Skeletal muscle cell (primary cell): ENCODE measurements at regions not wholly inside any gene's neighbourhood (a gene's known extent, or its start where the extent isn't known, plus 50 kb on each side); places are given as distances from the start of the nearest gene placed in this dataset.
"Not testable (repeated sequence)": the region's sequence is repeated elsewhere in the genome, so short reads cannot be mapped to it uniquely, and the experiment has no call there.

Source experiments
- DNase-seq: peaks from one replicate; pipeline ENCODE4 v3.0.0-alpha.2; 2010; ENCODE audit warnings: low read depth
- H3K4me3 ChIP-seq: 2 replicates; pipeline ENCODE4 v1.5.1; 2011; ENCODE audit warnings: low read depth, mild to moderate bottlenecking, control low read depth, low read length, moderate library complexity

- DNase-seq, H3K4me3 ChIP-seq: not testable (repeated sequence)
Observed at GRCh38 chrY:10958122-10958521, 1430.4 kb downstream of the TSPY10 start.

- no peak overlapping the region for H3K4me3 ChIP-seq
- DNase-seq, result no peak
Observed at GRCh38 chrY:10973422-10973821, 1445.7 kb downstream of the TSPY10 start.

- H3K4me3 ChIP-seq, result no peak overlapping the region
- no peak for DNase-seq
Observed at GRCh38 chrY:10986655-10987054, 1459.0 kb downstream of the TSPY10 start.

GRCh38 chrY:10987626-10988025 is 1459.9 kb downstream of the TSPY10 start:
- no peak overlapping the region for H3K4me3 ChIP-seq
- no peak for DNase-seq

GRCh38 chrY:10993955-10994354 is 1466.3 kb downstream of the TSPY10 start:
- H3K4me3 ChIP-seq, result no peak overlapping the region
- no peak for DNase-seq

- H3K4me3 ChIP-seq, DNase-seq: not testable (repeated sequence)
Observed at GRCh38 chrY:10999715-11000114, 1472.0 kb downstream of the TSPY10 start.

- H3K4me3 ChIP-seq, DNase-seq: not testable (repeated sequence)
Observed at GRCh38 chrY:11014229-11014628, 1486.5 kb downstream of the TSPY10 start.

- DNase-seq, result no peak
- no peak overlapping the region for H3K4me3 ChIP-seq
Observed at GRCh38 chrY:11022734-11023133, 1495.1 kb downstream of the TSPY10 start.

GRCh38 chrY:11044234-11044883 is 1516.7 kb downstream of the TSPY10 start:
- H3K4me3 ChIP-seq, result no peak overlapping the region
- no peak for DNase-seq

- no peak overlapping the region for H3K4me3 ChIP-seq
- no peak for DNase-seq
Observed at GRCh38 chrY:11063486-11063885, 1535.8 kb downstream of the TSPY10 start.

- no peak for DNase-seq
- no peak overlapping the region for H3K4me3 ChIP-seq
Observed at GRCh38 chrY:11063960-11064359, 1536.3 kb downstream of the TSPY10 start.

- DNase-seq, result no peak
- no peak overlapping the region for H3K4me3 ChIP-seq
Observed at GRCh38 chrY:11064376-11064775, 1536.7 kb downstream of the TSPY10 start.

- H3K4me3 ChIP-seq, result no peak overlapping the region
- DNase-seq, result no peak
Observed at GRCh38 chrY:11069271-11069670, 1541.6 kb downstream of the TSPY10 start.

GRCh38 chrY:11070250-11071113 is 1542.8 kb downstream of the TSPY10 start:
- H3K4me3 ChIP-seq, result no peak overlapping the region

GRCh38 chrY:11085801-11086200 is 1558.1 kb downstream of the TSPY10 start:
- DNase-seq, H3K4me3 ChIP-seq: not testable (repeated sequence)

More at GRCh38 chrY:11070250-11071113, 1542.8 kb downstream of the TSPY10 start:
- no peak for DNase-seq

GRCh38 chrY:11097498-11097897 is 1569.8 kb downstream of the TSPY10 start:
- not testable (repeated sequence) for H3K4me3 ChIP-seq, DNase-seq

GRCh38 chrY:11098419-11098818 is 1570.7 kb downstream of the TSPY10 start:
- H3K4me3 ChIP-seq, DNase-seq: not testable (repeated sequence)

- DNase-seq, result no peak
- H3K4me3 ChIP-seq, result no peak overlapping the region
Observed at GRCh38 chrY:11099004-11099403, 1571.3 kb downstream of the TSPY10 start.

GRCh38 chrY:11100472-11100871 is 1572.8 kb downstream of the TSPY10 start:
- DNase-seq, H3K4me3 ChIP-seq: not testable (repeated sequence)

- not testable (repeated sequence) for DNase-seq, H3K4me3 ChIP-seq
Observed at GRCh38 chrY:11102987-11103386, 1575.3 kb downstream of the TSPY10 start.
